ENCODE measurements at regions not wholly inside any gene's neighbourhood (a gene's known extent, or its start where the extent isn't known, plus 50 kb on each side); places are given as distances from the start of the nearest gene placed in this dataset.

DNA sequence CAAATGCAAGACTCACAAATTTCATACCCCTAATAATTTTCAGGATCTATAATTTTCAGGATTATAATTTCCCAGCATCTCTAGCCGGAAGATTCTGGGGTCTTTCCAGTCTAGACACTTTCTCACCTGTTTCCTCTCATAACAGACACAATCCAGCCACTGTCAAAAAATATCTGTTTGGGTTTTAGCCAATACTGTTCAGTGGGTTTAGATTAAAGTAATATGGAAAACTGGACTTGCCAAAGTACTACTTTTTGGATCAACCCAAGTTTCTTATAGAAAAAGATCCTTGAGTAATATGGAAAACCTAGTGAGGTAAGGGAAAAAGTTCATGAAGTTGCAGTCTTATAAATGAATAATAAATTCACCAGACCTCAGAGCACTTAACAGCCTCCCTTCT lies 62.1 kb upstream of the NEBL start:
- no peak for DNase-seq

DNA sequence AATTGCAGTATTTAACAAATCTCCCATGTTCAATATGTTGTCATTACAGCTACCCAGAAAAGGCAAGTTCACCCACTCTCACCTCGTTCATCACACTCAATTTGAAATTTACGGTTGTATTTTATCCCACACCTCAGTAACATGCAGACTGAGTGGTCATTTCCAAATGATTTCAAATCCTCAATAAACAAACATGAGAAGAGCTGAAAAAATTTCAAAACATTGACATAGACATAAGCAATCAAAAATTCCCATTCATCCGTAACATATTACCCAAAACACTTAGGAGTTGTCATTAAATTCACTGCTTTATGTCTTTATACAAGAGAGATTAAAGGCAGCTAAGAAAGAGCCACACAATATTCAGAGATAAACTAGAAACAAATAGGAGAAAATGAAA lies 61.7 kb upstream of the NEBL start:
- DNase-seq: no peak

GRCh38 chr10:20958225-20958624 lies 61.1 kb upstream of the NEBL start:
- no peak for DNase-seq

- DNase-seq: no peak
These were observed 60.6 kb upstream of the NEBL start for GRCh38 chr10:20957744-20958143.

- DNase-seq: no peak
These were observed 59.7 kb upstream of the NEBL start for GRCh38 chr10:20956843-20957242.

- DNase-seq: no peak
These were observed 58.3 kb upstream of the NEBL start for GRCh38 chr10:20955355-20955893.

DNA sequence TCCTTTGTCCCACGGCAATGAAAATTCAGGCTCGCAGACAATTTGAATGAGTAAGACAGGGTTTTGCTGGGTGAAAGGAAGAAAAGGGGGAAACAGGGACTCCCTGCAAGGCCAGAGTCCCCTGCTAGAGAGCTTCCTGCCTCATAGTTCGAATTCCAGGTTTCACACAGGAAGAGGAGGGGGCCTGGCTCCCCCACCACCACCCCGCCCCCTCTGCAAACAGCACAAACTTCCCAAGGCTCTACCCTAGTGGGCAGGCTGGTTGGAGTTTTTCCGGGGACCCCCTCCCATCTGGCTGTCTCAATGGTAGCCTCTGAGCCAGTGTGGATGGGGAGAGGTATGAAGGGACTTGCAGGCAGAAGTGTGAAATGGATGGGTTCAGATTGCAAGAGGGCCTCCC lies 57.4 kb upstream of the NEBL start:
- DNase-seq: no peak

DNA sequence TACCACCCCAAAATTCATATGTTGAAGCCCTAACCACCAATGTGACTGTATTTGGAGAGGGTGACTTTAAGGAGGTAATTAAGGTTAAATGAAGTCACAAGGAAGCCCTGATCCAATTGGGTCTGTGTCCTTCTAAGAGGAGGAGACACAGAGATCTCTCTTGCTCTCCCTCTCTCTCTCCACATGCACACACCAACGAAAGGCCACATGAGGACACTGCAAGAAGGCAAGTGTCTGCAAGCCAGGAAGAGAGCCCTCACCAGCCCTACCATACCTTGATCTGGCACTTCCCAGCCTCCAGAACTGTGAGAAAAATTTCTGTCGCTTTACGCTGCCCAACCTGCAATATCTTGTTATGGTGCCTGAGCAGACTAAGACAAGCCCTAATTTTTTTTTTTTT lies 56.0 kb upstream of the NEBL start:
- no peak for DNase-seq

DNA sequence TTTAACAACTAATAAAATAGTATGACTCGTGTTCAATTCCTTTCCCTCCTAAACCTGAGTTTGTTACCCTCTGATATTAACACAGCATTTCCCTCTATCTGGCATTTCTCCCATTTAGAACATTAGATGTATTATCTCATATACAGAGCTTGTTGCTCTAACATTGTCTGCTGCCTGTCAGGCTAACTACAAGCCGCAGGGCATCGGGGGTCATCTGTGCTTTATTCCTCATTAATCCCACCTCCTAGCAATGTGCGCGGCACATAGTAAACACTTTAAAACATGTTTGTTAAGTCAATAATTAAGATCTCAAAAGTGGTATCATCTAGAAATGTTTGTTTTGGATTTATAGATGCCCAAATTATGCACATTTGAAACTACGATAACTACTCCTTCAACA lies 52.9 kb upstream of the NEBL start:
- DNase-seq: no peak

- DNase-seq: no peak
These were observed 51.7 kb upstream of the NEBL start for GRCh38 chr10:20948686-20949327.

Measured in midbrain (tissue), 1 donor.